ENCODE measurements at regions not wholly inside any gene's neighbourhood (a gene's known extent, or its start where the extent isn't known, plus 50 kb on each side); places are given as distances from the start of the nearest gene placed in this dataset.
"Not testable (repeated sequence)": the region's sequence is repeated elsewhere in the genome, so short reads cannot be mapped to it uniquely, and the experiment has no call there.

GRCh38 chr7:50914460-50914859, 131.8 kb upstream of the GRB10 start:
- no peak for DNase-seq

GRCh38 chr7:50908628-50909290, 126.1 kb upstream of the GRB10 start:
- no peak for DNase-seq

- DNase-seq: peak; percentile 5
These were observed 116.1 kb upstream of the GRB10 start for GRCh38 chr7:50898604-50899477.

- DNase-seq: not testable (repeated sequence)
These were observed 104.4 kb upstream of the GRB10 start for GRCh38 chr7:50887061-50887460.

GRCh38 chr7:50872437-50872836, 89.7 kb upstream of the GRB10 start:
- DNase-seq: no peak

GRCh38 chr7:50869108-50869725, 86.5 kb upstream of the GRB10 start:
- no peak for DNase-seq

GRCh38 chr7:50868426-50869100, 85.9 kb upstream of the GRB10 start:
- no peak for DNase-seq

GRCh38 chr7:50867034-50867356, 84.3 kb upstream of the GRB10 start:
- DNase-seq: no peak

GRCh38 chr7:50866343-50867033, 83.8 kb upstream of the GRB10 start:
- no peak for DNase-seq

- no peak for DNase-seq
These were observed 82.8 kb upstream of the GRB10 start for GRCh38 chr7:50865450-50865849.

- DNase-seq: no peak
These were observed 82.0 kb upstream of the GRB10 start for GRCh38 chr7:50864694-50865093.

- no peak for DNase-seq
These were observed 80.4 kb upstream of the GRB10 start for GRCh38 chr7:50863053-50863452.

- no peak for DNase-seq
These were observed 79.6 kb upstream of the GRB10 start for GRCh38 chr7:50862302-50862701.

- DNase-seq: no peak
These were observed 77.9 kb upstream of the GRB10 start for GRCh38 chr7:50860598-50860997.

GRCh38 chr7:50860174-50860573, 77.5 kb upstream of the GRB10 start:
- DNase-seq: no peak

- no peak for DNase-seq
These were observed 76.0 kb upstream of the GRB10 start for GRCh38 chr7:50858528-50859245.

- no peak for DNase-seq
These were observed 75.3 kb upstream of the GRB10 start for GRCh38 chr7:50857804-50858489.

- no peak for DNase-seq
These were observed 74.1 kb upstream of the GRB10 start for GRCh38 chr7:50856806-50857205.

GRCh38 chr7:50856231-50856630, 73.5 kb upstream of the GRB10 start:
- no peak for DNase-seq

GRCh38 chr7:50855526-50855925, 72.8 kb upstream of the GRB10 start:
- no peak for DNase-seq

GRCh38 chr7:50854831-50855230, 72.1 kb upstream of the GRB10 start:
- no peak for DNase-seq

GRCh38 chr7:50854247-50854646, 71.6 kb upstream of the GRB10 start:
- no peak for DNase-seq
